WI38 (cell line): ENCODE measurements at regions not wholly inside any gene's neighbourhood (a gene's known extent, or its start where the extent isn't known, plus 50 kb on each side); places are given as distances from the start of the nearest gene placed in this dataset.

Experiments used
- H3K4me3 ChIP-seq: 2 replicates; pipeline ENCODE4 v1.5.1; 2011; ENCODE audit warnings: low read depth, mild to moderate bottlenecking, control low read depth, low read length
- TF ChIP-seq, protein P1 (sequence below): IDR thresholded peaks from 2 replicates; pipeline ENCODE4 v1.5.1; 2012; ENCODE audit warnings: low read depth, mild to moderate bottlenecking, control low read depth, low read length

GRCh38 chr6:5909721-5910120 is 97.0 kb downstream of the NRN1 start:
- TF ChIP-seq, protein P1, sequence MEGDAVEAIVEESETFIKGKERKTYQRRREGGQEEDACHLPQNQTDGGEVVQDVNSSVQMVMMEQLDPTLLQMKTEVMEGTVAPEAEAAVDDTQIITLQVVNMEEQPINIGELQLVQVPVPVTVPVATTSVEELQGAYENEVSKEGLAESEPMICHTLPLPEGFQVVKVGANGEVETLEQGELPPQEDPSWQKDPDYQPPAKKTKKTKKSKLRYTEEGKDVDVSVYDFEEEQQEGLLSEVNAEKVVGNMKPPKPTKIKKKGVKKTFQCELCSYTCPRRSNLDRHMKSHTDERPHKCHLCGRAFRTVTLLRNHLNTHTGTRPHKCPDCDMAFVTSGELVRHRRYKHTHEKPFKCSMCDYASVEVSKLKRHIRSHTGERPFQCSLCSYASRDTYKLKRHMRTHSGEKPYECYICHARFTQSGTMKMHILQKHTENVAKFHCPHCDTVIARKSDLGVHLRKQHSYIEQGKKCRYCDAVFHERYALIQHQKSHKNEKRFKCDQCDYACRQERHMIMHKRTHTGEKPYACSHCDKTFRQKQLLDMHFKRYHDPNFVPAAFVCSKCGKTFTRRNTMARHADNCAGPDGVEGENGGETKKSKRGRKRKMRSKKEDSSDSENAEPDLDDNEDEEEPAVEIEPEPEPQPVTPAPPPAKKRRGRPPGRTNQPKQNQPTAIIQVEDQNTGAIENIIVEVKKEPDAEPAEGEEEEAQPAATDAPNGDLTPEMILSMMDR, result no peak

GRCh38 chr6:5906842-5907241 is 99.9 kb downstream of the NRN1 start:
- H3K4me3 ChIP-seq, result no peak overlapping the region
- TF ChIP-seq, protein P1, result no peak

More at GRCh38 chr6:5909721-5910120, 97.0 kb downstream of the NRN1 start:
- H3K4me3 ChIP-seq, result no peak overlapping the region

DNA sequence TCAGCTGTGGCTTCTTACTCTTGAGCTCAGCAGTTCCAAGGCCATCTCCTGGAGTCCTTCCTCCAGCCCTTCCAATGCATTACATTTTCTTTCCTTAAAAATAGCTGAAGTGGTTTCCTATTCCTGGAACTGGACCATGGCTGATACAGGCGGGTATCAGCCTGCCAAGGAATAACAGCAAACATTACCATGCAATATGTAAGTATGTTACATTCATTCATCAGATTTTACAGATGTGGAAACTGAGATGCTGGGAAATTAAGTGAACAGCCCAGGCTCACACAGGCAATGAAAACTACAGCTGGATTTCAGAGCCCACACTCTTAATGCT is 100.4 kb downstream of the NRN1 start:
- TF ChIP-seq, protein P1, result no peak
- no peak overlapping the region for H3K4me3 ChIP-seq

DNA sequence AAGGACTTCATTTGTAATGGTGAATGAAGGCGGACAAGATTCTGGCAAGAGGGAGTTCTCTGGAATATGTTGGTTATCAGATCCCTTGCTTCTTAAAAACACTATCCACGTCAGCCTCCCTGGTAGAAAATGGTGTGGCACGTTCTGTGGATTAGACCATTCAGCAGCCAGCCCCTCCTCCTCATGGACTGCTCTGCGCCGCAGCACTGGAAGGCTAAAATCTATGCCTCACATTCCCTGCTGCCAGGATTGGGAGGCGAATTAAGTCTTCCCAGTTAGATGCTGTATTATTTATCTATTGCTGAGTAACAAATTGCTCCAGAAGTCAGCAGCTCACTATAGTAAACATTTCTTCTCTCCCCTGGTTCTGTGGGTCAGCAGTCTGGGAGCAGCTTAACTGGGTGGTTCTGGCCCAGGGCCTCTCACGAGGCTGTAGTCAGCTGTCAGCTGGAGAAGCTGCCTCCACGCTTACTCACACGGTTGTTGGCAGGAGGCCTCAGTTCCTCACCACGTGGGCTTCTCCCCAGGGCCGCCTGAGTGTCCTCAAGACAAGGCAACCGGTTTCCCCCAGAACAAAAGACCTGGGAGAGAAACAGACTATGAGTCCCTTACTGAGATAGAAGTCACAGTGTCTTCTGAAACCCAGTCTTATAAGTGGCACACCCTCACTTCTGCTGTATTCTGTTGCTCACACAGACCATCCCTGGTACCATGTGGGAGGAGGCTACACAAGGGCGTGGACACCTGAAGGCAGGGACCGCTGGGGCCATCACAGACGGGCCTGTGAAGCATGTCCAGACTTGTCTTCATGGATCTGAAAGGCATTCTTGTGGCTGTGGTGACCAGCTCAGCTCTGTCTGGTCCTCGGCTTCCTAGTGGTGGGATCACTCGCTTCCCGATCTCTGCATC is 101.0 kb downstream of the NRN1 start:
- TF ChIP-seq, protein P1, result no peak
- no peak overlapping the region for H3K4me3 ChIP-seq

DNA sequence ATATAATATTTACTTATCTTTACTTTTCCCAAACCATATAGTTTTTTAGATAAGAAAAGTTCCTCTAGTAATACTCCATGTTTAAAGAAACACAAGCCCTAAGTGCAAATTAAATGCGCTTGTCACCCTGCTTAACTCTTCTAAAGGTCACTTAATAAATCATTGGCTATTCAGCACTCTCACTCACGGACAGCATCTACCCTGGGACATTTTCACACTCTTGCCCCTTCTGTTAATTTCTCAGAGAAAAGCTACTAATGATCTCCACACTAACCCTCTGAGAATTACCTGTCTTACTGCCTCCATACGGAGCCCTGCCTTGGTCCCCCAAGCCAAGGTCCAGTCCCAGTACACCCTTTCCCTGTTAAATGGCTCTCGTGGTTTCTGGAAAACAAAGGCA is 102.2 kb downstream of the NRN1 start:
- TF ChIP-seq, protein P1, result no peak

DNA sequence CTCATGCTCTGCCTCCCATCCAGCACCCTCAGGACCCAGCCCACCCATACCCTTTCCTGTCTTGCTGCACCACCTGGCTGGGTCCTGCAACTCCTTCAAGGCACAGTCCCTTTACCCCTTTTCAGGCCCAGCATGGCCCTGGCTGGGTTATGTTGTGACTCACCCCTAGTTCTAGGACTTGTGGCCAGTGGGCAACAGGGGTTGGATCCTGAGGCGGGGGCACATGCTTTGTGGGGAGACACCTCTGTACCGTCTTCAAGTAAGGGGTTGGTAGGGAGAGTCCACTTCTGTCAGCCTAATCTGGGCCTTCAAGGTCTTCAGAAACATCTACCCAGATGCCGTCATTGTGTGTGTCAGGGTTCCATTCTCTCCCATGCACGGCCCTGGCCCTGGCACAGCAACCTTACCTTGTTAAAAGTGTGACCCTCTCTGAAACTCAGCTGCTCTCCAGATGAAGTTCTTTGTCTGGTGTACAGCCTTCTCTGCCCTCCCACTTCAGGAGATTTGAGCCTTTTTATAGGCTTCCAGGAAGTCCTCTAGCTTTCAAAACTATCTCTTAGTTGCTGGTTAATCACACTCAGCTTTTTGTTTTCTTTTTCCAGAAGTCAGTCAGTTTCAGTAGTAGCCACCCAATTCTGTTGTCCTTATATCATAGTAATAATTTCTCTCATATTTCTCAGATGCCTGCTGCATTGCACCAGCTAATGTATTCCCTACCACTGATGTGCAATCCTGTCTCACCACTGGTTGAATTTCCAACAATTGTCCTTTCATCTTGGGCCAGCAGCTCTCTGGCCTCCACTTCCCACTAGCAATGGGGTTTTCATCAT is 107.3 kb downstream of the NRN1 start:
- H3K4me3 ChIP-seq, result no peak overlapping the region
- TF ChIP-seq, protein P1, result no peak

More for the DNA sequence above, 102.2 kb downstream of the NRN1 start:
- no peak overlapping the region for H3K4me3 ChIP-seq

GRCh38 chr6:5898563-5898962 is 108.2 kb downstream of the NRN1 start:
- TF ChIP-seq, protein P1, result no peak
- no peak overlapping the region for H3K4me3 ChIP-seq
